A673 (cell line): ENCODE measurements at regions not wholly inside any gene's neighbourhood (a gene's known extent, or its start where the extent isn't known, plus 50 kb on each side); places are given as distances from the start of the nearest gene placed in this dataset.

Source experiments
- CTCF ChIP-seq: fragments of 300-800, 200-600 bp; sonication (generic); conservative IDR thresholded peaks from 2 replicates; pipeline ENCODE4 v1.5.1; 2017; ENCODE audit warnings: low read depth, mild to moderate bottlenecking, antibody characterized with exemption, low read length, moderate library complexity, mixed read lengths
- EZH2 ChIP-seq: fragments of 200-600 bp; sonication (generic); IDR thresholded peaks from 2 replicates; pipeline ENCODE4 v1.6.1; 2017; ENCODE audit warnings: borderline replicate concordance, low read depth, mild to moderate bottlenecking, mixed read lengths, antibody characterized with exemption, low read length; ENCODE audit not compliant: poor library complexity, severe bottlenecking

DNA sequence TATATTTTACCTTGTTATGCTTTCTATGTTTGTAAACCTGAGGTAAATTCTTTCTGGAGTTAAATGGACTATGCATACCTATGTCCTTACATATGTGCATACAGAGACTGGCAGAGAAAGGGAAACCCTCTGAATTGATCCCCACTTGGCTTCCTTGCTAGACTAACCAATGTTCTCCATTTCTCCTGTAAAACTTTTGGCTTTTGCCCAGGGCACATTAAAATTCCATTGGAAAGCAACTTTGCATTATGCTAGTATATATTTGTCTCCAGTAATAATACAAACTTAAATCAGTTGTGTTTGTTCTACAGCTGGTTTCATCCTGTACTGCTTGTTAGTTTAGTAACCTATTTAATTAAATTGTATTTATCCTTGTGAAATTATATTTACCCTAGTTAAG is 646.0 kb upstream of the MARCKS start:
- TF ChIP-seq CTCF (no peak), EZH2 (no peak)
